Activated naive CD4-positive, alpha-beta T cell treated with anti-CD3 and anti-CD28 coated beads, Interleukin-2, amount 50 U/mL, for 24 hours (primary cell): ENCODE measurements at regions not wholly inside any gene's neighbourhood (a gene's known extent, or its start where the extent isn't known, plus 50 kb on each side); places are given as distances from the start of the nearest gene placed in this dataset.
"Not testable (repeated sequence)": the region's sequence is repeated elsewhere in the genome, so short reads cannot be mapped to it uniquely, and the experiment has no call there.

Source experiments
- H3K27ac Mint-ChIP-seq: one replicate; pipeline ENCODE4 v1.8.0; 2021; ENCODE audit warnings: mild to moderate bottlenecking, mixed read lengths
- H3K27me3 Mint-ChIP-seq: one replicate; pipeline ENCODE4 v1.8.0; 2021; ENCODE audit warnings: mixed read lengths
- H3K36me3 Mint-ChIP-seq: one replicate; pipeline ENCODE4 v1.8.0; 2021; ENCODE audit warnings: mixed read lengths
- H3K4me1 Mint-ChIP-seq: one replicate; pipeline ENCODE4 v1.8.0; 2021; ENCODE audit warnings: mixed read lengths
- H3K4me3 Mint-ChIP-seq: one replicate; pipeline ENCODE4 v1.8.0; 2021; ENCODE audit warnings: mild to moderate bottlenecking, mixed read lengths
- H3K9me3 Mint-ChIP-seq: one replicate; pipeline ENCODE4 v1.8.0; 2021; ENCODE audit warnings: mixed read lengths

- H3K27me3 Mint-ChIP-seq: no peaks in the 10 kb centered on the region
- H3K4me1 Mint-ChIP-seq: peaks cover 18% of the 10 kb centered on the region
- H3K4me3 Mint-ChIP-seq: no peak overlapping the region
- H3K9me3 Mint-ChIP-seq: no peaks in the 10 kb centered on the region
- no peak overlapping the region for H3K27ac Mint-ChIP-seq
- no peaks in the 10 kb centered on the region for H3K36me3 Mint-ChIP-seq
These were observed 137.9 kb downstream of the VSIG4 start for GRCh38 chrX:65902011-65902410.

GRCh38 chrX:65900850-65901844 lies 138.7 kb downstream of the VSIG4 start:
- H3K4me3 Mint-ChIP-seq: no peak overlapping the region
- no peaks in the 10 kb centered on the region for H3K27me3 Mint-ChIP-seq
- no peaks in the 10 kb centered on the region for H3K36me3 Mint-ChIP-seq
- no peaks in the 10 kb centered on the region for H3K9me3 Mint-ChIP-seq
- H3K27ac Mint-ChIP-seq: no peak overlapping the region
- H3K4me1 Mint-ChIP-seq: peaks cover 18% of the 10 kb centered on the region

GRCh38 chrX:65894133-65894532 lies 145.7 kb downstream of the VSIG4 start:
- H3K4me3 Mint-ChIP-seq: no peak overlapping the region
- H3K9me3 Mint-ChIP-seq: no peaks in the 10 kb centered on the region
- no peak overlapping the region for H3K27ac Mint-ChIP-seq
- no peaks in the 10 kb centered on the region for H3K36me3 Mint-ChIP-seq
- H3K27me3 Mint-ChIP-seq: no peaks in the 10 kb centered on the region
- peaks cover 12% of the 10 kb centered on the region for H3K4me1 Mint-ChIP-seq

- peaks cover 12% of the 10 kb centered on the region for H3K4me1 Mint-ChIP-seq
- H3K36me3 Mint-ChIP-seq, H3K27me3 Mint-ChIP-seq, H3K27ac Mint-ChIP-seq, H3K4me3 Mint-ChIP-seq, H3K9me3 Mint-ChIP-seq: not testable (repeated sequence)
These were observed 148.1 kb downstream of the VSIG4 start for GRCh38 chrX:65891817-65892216.

GRCh38 chrX:65888150-65888549 lies 151.7 kb downstream of the VSIG4 start:
- not testable (repeated sequence) for H3K27ac Mint-ChIP-seq, H3K4me3 Mint-ChIP-seq, H3K9me3 Mint-ChIP-seq, H3K27me3 Mint-ChIP-seq, H3K36me3 Mint-ChIP-seq
- peaks cover 21% of the 10 kb centered on the region for H3K4me1 Mint-ChIP-seq

DNA sequence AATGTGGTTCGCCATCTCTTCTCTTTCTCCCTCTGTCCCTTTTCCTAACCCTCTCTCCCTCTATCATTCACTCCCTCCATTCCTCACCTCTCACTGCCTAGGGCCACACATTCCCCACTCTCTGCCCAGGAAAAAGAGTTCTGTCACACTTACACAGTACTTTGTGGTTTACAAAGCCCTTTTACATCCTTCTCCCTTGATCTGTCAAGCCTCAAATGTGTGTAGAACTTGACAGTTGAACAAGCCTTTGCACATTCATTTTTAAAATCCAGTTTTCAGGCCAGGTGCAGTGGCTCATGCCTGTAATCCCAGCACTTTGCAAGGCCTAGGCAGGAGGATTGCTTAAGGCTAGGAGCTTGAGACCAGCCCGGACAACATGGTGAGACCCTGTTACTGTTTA lies 156.3 kb downstream of the VSIG4 start:
- Mint-ChIP-seq H3K27ac (no peak overlapping the region), H3K4me1 (peaks cover 17% of the 10 kb centered on the region), H3K4me3 (no peak overlapping the region), H3K36me3 (no peaks in the 10 kb centered on the region), H3K9me3 (no peaks in the 10 kb centered on the region), H3K27me3 (no peaks in the 10 kb centered on the region)

GRCh38 chrX:65879977-65880799 lies 159.7 kb downstream of the VSIG4 start:
- H3K27me3 Mint-ChIP-seq: no peaks in the 10 kb centered on the region
- H3K4me3 Mint-ChIP-seq: no peak overlapping the region
- H3K27ac Mint-ChIP-seq: no peak overlapping the region
- peaks cover 25% of the 10 kb centered on the region for H3K4me1 Mint-ChIP-seq
- no peaks in the 10 kb centered on the region for H3K9me3 Mint-ChIP-seq
- no peaks in the 10 kb centered on the region for H3K36me3 Mint-ChIP-seq

DNA sequence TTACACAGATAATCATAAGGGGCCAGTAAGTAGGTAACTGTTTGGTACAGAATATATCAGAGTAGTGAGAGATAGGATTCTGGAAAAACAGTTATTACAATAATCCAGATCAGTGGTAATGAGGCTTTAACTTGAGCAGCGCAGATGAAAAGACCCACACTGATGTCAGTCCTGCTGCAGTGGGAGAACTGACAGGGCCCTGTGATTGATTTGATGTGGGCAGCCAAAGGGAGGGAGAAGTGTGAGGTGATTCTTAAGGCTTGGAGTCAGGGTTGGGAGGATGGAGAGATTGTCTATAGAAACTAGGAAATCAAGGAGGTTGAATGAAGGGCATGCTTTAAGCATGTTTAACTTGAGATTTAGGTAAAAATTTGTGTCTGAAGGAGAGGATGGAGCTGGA lies 161.4 kb downstream of the VSIG4 start:
- no peak overlapping the region for H3K27ac Mint-ChIP-seq
- no peaks in the 10 kb centered on the region for H3K9me3 Mint-ChIP-seq

DNA sequence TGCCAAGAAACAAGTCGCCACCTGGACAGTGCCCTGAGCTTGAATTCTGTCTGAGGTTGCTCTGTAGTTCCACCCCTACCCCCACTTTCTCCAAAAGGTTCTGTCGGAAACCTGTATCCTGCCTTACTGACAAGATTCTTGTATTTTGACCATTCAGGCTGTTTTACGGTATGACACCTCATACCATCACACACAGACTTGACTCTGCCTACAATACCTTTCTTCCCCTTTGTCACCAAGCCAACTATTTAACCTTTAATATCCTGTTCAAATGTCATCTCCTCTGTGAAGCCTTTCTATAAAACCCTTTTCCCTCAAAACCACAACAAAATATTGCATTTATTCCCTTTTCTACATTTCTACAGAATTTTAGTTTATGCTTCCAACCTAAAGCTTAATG lies 161.9 kb downstream of the VSIG4 start:
- Mint-ChIP-seq H3K4me3 (no peak overlapping the region), H3K27me3 (no peaks in the 10 kb centered on the region), H3K4me1 (peaks cover 15% of the 10 kb centered on the region), H3K36me3 (peaks cover 2% of the 10 kb centered on the region), H3K27ac (no peak overlapping the region), H3K9me3 (no peaks in the 10 kb centered on the region)

More for the DNA sequence above, 161.4 kb downstream of the VSIG4 start:
- Mint-ChIP-seq H3K4me3 (no peak overlapping the region), H3K36me3 (peaks cover 2% of the 10 kb centered on the region), H3K27me3 (no peaks in the 10 kb centered on the region), H3K4me1 (peaks cover 19% of the 10 kb centered on the region)

DNA sequence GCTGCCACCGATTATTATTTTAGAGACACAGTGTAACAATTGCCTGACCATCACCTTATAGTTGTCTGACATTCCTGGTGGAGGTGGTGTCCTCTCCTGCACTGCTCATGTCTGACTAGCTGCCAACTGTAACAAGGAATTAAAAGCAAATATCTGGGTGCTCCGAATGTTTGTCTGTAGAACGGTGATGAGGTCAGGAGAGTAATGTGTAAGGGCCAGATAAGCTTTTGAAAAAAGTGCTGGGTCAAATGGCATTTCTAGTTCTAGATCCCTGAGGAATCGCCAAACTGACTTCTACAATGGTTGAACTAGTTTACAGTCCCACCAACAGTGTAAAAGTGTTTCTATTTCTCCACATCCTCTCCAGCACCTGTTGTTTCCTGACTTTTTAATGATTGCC lies 164.3 kb downstream of the VSIG4 start:
- H3K27me3 Mint-ChIP-seq, H3K4me3 Mint-ChIP-seq, H3K9me3 Mint-ChIP-seq, H3K36me3 Mint-ChIP-seq, H3K27ac Mint-ChIP-seq: not testable (repeated sequence)
- H3K4me1 Mint-ChIP-seq: peaks cover 15% of the 10 kb centered on the region

- Mint-ChIP-seq H3K36me3 (peaks cover 2% of the 10 kb centered on the region), H3K27ac (no peak overlapping the region), H3K4me1 (peaks cover 15% of the 10 kb centered on the region), H3K9me3 (no peaks in the 10 kb centered on the region), H3K27me3 (no peaks in the 10 kb centered on the region), H3K4me3 (no peak overlapping the region)
These were observed 165.1 kb downstream of the VSIG4 start for GRCh38 chrX:65874765-65875164.

DNA sequence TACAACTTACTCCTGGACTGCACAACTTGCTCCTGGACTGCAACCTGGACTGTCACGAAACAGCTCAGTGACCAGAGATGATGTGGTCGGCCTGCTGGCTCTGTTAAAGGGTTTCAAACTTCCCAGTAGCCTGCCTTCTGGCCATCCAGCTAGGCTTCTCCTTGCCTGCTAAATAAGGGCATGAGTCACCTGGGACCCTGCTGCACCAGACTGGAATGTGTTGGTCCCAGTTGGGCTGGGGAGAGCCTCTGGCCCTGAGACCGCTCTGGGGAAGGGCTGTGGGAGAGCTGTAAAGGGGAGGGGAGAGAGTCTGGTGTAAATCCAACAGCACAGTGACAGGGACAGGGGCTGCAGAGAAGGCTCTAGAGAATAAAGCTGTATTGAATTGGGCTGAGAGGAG lies 165.8 kb downstream of the VSIG4 start:
- Mint-ChIP-seq H3K9me3 (no peaks in the 10 kb centered on the region), H3K4me3 (no peak overlapping the region), H3K27me3 (no peaks in the 10 kb centered on the region), H3K36me3 (peaks cover 2% of the 10 kb centered on the region), H3K27ac (no peak overlapping the region), H3K4me1 (peaks cover 15% of the 10 kb centered on the region)

DNA sequence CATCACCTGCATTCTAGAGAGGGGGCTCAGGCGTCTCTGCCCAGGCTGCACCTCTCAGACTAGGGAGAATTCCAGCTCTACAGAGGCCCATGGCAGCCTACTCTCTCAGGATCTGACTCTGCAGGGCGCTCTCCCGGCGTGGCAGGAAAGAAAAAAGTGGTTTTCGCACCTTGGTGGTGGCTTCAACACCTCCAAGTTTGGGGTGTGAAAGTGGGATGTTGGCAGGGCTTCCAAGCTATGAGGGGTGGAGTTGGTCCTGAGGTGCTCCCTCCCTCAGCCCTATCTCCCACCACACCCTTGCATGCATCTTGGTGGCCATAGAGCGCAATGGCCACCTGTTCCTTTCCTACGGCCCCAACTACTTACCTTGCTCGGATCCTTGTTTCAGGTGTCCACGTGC lies 166.5 kb downstream of the VSIG4 start:
- Mint-ChIP-seq H3K4me3 (no peak overlapping the region), H3K27ac (no peak overlapping the region), H3K27me3 (no peaks in the 10 kb centered on the region), H3K4me1 (peaks cover 13% of the 10 kb centered on the region), H3K9me3 (no peaks in the 10 kb centered on the region), H3K36me3 (peaks cover 2% of the 10 kb centered on the region)

GRCh38 chrX:65871671-65872311 lies 168.1 kb downstream of the VSIG4 start:
- H3K4me1 Mint-ChIP-seq: peaks cover 7% of the 10 kb centered on the region
- no peak overlapping the region for H3K27ac Mint-ChIP-seq

GRCh38 chrX:65870544-65870943 lies 169.3 kb downstream of the VSIG4 start:
- H3K27me3 Mint-ChIP-seq, H3K27ac Mint-ChIP-seq, H3K36me3 Mint-ChIP-seq, H3K4me3 Mint-ChIP-seq, H3K9me3 Mint-ChIP-seq: not testable (repeated sequence)
- peaks cover 20% of the 10 kb centered on the region for H3K4me1 Mint-ChIP-seq

More at GRCh38 chrX:65871671-65872311, 168.1 kb downstream of the VSIG4 start:
- Mint-ChIP-seq H3K9me3 (no peaks in the 10 kb centered on the region), H3K27me3 (no peaks in the 10 kb centered on the region), H3K4me3 (no peak overlapping the region), H3K36me3 (peaks cover 2% of the 10 kb centered on the region)
